GM12864 (cell line): ENCODE measurements at regions not wholly inside any gene's neighbourhood (a gene's known extent, or its start where the extent isn't known, plus 50 kb on each side); places are given as distances from the start of the nearest gene placed in this dataset.

Source experiments
- DNase-seq: peaks from one replicate; pipeline ENCODE4 v3.0.0-alpha.2; 2011; ENCODE audit warnings: low read depth
- H3K4me3 ChIP-seq: 2 replicates; pipeline ENCODE4 v1.5.1; 2011; ENCODE audit warnings: mild to moderate bottlenecking, low read depth, low read length, control low read depth
- CTCF ChIP-seq: IDR thresholded peaks from 2 replicates; pipeline ENCODE4 v1.5.1; 2011; ENCODE audit warnings: low read depth, mild to moderate bottlenecking, moderate library complexity, low read length, control low read depth, inconsistent platforms; ENCODE audit errors: missing control alignments

GRCh38 chr21:16367079-16367478, 637.3 kb downstream of the USP25 start:
- DNase-seq, result no peak
- TF ChIP-seq CTCF, result no peak
- H3K4me3 ChIP-seq, result no peak overlapping the region

DNA sequence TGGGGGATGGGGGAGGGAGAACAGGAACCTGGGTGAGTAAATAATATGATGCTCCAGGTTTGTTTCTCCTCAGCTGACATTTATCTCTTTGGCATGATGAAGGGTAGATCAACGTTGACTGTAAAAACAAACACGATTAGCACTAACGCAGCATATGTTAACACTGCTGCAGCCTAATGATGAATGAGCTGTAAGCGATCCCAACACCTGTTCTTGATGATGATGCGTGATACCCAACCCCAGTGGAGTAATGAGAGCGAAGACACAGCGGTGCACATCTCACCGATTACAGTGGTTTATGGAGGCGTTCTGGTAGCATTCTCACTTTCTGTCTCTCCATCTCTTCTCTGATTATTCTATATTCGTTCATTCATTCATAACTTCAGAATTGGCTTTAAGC, 640.4 kb downstream of the USP25 start:
- no peak overlapping the region for H3K4me3 ChIP-seq
- no peak for TF ChIP-seq CTCF
- no peak for DNase-seq

DNA sequence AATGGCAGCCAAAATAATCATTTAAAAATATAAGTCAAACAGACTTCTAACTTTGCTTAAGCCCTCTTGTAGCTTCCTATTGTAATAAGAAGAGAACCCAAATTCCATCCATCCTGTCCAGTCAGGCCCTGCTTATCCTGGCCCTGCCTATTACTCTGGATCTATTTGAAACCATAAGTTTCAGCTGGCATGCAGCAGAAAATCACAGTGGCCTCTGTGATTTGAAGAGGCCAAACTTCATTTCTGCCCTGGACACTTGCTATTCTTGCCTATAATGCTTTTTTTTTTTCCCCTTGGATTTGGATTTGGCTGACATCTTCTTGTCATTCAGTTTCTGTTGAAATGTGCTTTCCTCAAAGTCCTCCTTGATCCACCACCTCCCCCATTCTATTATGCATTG, 642.8 kb downstream of the USP25 start:
- DNase-seq, result no peak
- no peak overlapping the region for H3K4me3 ChIP-seq
- TF ChIP-seq CTCF, result no peak

GRCh38 chr21:16376673-16377072, 646.9 kb downstream of the USP25 start:
- no peak overlapping the region for H3K4me3 ChIP-seq
- no peak for TF ChIP-seq CTCF
- no peak for DNase-seq

DNA sequence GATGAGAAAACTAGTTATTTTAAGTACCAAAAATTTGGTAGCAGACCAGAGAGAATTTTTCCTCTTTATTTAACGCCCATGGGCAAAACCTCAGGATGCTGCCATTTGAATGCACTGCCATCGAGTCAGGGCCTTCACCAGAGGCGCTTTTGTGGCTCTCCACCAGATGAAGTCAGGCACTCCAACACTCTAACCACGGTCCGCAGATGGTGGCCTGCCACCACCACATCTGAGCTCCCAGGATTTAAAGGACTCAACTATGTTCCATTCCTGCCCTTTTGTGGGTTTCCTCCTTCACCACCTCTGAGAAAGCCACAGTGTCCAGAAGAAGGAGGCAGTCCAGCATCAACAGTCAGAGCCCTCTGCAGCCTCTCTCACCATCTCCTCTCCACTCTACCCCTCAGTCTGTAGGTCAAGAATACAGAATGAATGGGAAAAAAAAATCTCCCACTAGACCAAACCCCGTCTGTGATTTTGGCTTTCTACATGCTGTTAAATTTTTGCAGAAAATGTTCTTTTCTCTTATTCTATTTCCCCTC, 647.4 kb downstream of the USP25 start:
- DNase-seq, result no peak
- no peak for TF ChIP-seq CTCF
- no peak overlapping the region for H3K4me3 ChIP-seq

GRCh38 chr21:16377857-16378256, 648.1 kb downstream of the USP25 start:
- no peak for DNase-seq

DNA sequence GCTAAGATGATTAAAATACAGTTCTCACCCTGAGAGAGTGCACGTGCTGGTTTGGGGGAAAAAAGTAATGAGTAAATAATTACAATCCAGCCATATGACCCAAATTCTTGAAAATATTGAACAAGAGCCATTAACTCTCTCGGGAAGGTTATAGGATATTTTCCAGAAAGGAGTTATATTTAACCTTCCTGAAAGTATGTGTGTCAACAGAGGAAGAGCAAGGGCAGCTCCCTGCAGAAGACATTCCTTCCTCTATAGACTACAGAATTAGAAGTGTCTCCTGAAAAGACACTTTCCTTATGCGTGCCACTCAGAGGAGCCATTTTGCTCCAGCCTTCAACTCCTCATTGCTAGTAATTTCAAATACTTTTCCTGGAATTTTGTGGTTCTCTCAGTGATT, 648.7 kb downstream of the USP25 start:
- no peak overlapping the region for H3K4me3 ChIP-seq
- no peak for TF ChIP-seq CTCF
- no peak for DNase-seq

More at GRCh38 chr21:16377857-16378256, 648.1 kb downstream of the USP25 start:
- H3K4me3 ChIP-seq, result no peak overlapping the region
- no peak for TF ChIP-seq CTCF
